ENCODE measurements at regions not wholly inside any gene's neighbourhood (a gene's known extent, or its start where the extent isn't known, plus 50 kb on each side); places are given as distances from the start of the nearest gene placed in this dataset.

- Histone ChIP-seq H3K36me3 (ENCODE audit: control insufficient read depth in 4 of 4, insufficient read depth in 4 of 4, low read length in 3 of 4) (no peaks in the 10 kb centered on the region), H3K27ac (ENCODE audit: insufficient read depth in 1 of 2, low read depth in 1 of 2, low read length in 2 of 2, poor library complexity in 1 of 2, severe bottlenecking in 2 of 2) (no peak overlapping the region), H3K4me1 (ENCODE audit: control extremely low read depth in 1 of 4, control insufficient read depth in 4 of 4, insufficient read depth in 4 of 4, low read length in 3 of 4) (peaks cover 0 to 3% (median 1%) of the 10 kb centered on the region in 4 experiments), H3K9me3 (ENCODE audit: control extremely low read depth in 1 of 5, control insufficient read depth in 4 of 5, insufficient read depth in 2 of 5, low read depth in 1 of 5, low read length in 4 of 5) (no peaks in the 10 kb centered on the region), H3K27me3 (replicated peaks in 2 of 5; ENCODE audit: control insufficient read depth in 4 of 5, insufficient read depth in 5 of 5, low read length in 4 of 5) (no peaks in the 10 kb centered on the region), H3K4me3 (ENCODE audit: control insufficient read depth in 1 of 7, extremely low read depth in 1 of 7, insufficient read depth in 4 of 7, low read depth in 2 of 7, low read length in 6 of 7) (no peak overlapping the region)
- WGBS (ENCODE audit: insufficient coverage), result no CpG with 5 or more reads among the region's 2 CpGs
- POLR2A ChIA-PET, result interaction anchor here (0.5 to 0.8 kb wide), 2 partner anchors 248 to 660 kb away, joined by 3 read pairs; no protein-coding TSS in a partner anchor
- DNase-seq, result peak; percentile 11 to 77 (median 65)
- CTCF ChIA-PET, result interaction anchor here (0.9 to 6.5 kb wide), 7 partner anchors 9 to 178 kb away, joined by 3 to 117 read pairs (median 3); no protein-coding TSS in a partner anchor
These were observed 101.7 kb upstream of the CCDC54 start for GRCh38 chr3:107275511-107275910.

- CTCF ChIA-PET, result interaction anchor here (1.0 to 5.7 kb wide), 4 partner anchors 9 to 137 kb away, joined by 3 to 38 read pairs (median 4); no protein-coding TSS in a partner anchor
These were observed 93.3 kb upstream of the CCDC54 start for GRCh38 chr3:107283948-107284347.

GRCh38 chr3:107284612-107285011, 92.6 kb upstream of the CCDC54 start:
- Histone ChIP-seq H3K4me1 (ENCODE audit: control extremely low read depth in 1 of 4, control insufficient read depth in 4 of 4, insufficient read depth in 4 of 4, low read length in 3 of 4) (no peaks in the 10 kb centered on the region), H3K36me3 (ENCODE audit: control insufficient read depth in 4 of 4, insufficient read depth in 4 of 4, low read length in 3 of 4) (no peaks in the 10 kb centered on the region), H3K27ac (ENCODE audit: insufficient read depth in 1 of 2, low read depth in 1 of 2, low read length in 2 of 2, poor library complexity in 1 of 2, severe bottlenecking in 2 of 2) (no peak overlapping the region), H3K4me3 (ENCODE audit: control insufficient read depth in 1 of 7, extremely low read depth in 1 of 7, insufficient read depth in 4 of 7, low read depth in 2 of 7, low read length in 6 of 7) (no peak overlapping the region), H3K9me3 (ENCODE audit: control extremely low read depth in 1 of 5, control insufficient read depth in 4 of 5, insufficient read depth in 2 of 5, low read depth in 1 of 5, low read length in 4 of 5) (no peaks in the 10 kb centered on the region), H3K27me3 (replicated peaks in 2 of 5; ENCODE audit: control insufficient read depth in 4 of 5, insufficient read depth in 5 of 5, low read length in 4 of 5) (no peaks in the 10 kb centered on the region)
- no CpG with 5 or more reads among the region's 1 CpG for WGBS (ENCODE audit: insufficient coverage)
- peak in 1 of 3 donors; percentile 14 for DNase-seq
- ChIA-PET POLR2A (no interaction called here), CTCF (interaction anchor here (1.0 to 5.7 kb wide), 6 partner anchors 9 to 266 kb away, joined by 3 to 38 read pairs (median 3); no protein-coding TSS in a partner anchor)

More at GRCh38 chr3:107283948-107284347, 93.3 kb upstream of the CCDC54 start:
- no peak overlapping the region for H3K4me3 ChIP-seq (ENCODE audit: control insufficient read depth in 1 of 7, extremely low read depth in 1 of 7, insufficient read depth in 4 of 7, low read depth in 2 of 7, low read length in 6 of 7)
- no peak overlapping the region for H3K27ac ChIP-seq (ENCODE audit: insufficient read depth in 1 of 2, low read depth in 1 of 2, low read length in 2 of 2, poor library complexity in 1 of 2, severe bottlenecking in 2 of 2)
- no peaks in the 10 kb centered on the region for H3K36me3 ChIP-seq (ENCODE audit: control insufficient read depth in 4 of 4, insufficient read depth in 4 of 4, low read length in 3 of 4)
- POLR2A ChIA-PET, result no interaction called here
- no peak for DNase-seq
- H3K4me1 ChIP-seq (ENCODE audit: control extremely low read depth in 1 of 4, control insufficient read depth in 4 of 4, insufficient read depth in 4 of 4, low read length in 3 of 4), result no peaks in the 10 kb centered on the region
- no peaks in the 10 kb centered on the region for H3K9me3 ChIP-seq (ENCODE audit: control extremely low read depth in 1 of 5, control insufficient read depth in 4 of 5, insufficient read depth in 2 of 5, low read depth in 1 of 5, low read length in 4 of 5)
- H3K27me3 ChIP-seq (replicated peaks in 2 of 5; ENCODE audit: control insufficient read depth in 4 of 5, insufficient read depth in 5 of 5, low read length in 4 of 5), result no peaks in the 10 kb centered on the region
- 100% methylated on average over 3 of the region's 3 CpGs for WGBS (ENCODE audit: insufficient coverage)

GRCh38 chr3:107285197-107285596, 92.0 kb upstream of the CCDC54 start:
- Histone ChIP-seq H3K4me1 (ENCODE audit: control extremely low read depth in 1 of 4, control insufficient read depth in 4 of 4, insufficient read depth in 4 of 4, low read length in 3 of 4) (no peaks in the 10 kb centered on the region), H3K4me3 (ENCODE audit: control insufficient read depth in 1 of 7, extremely low read depth in 1 of 7, insufficient read depth in 4 of 7, low read depth in 2 of 7, low read length in 6 of 7) (no peak overlapping the region), H3K36me3 (ENCODE audit: control insufficient read depth in 4 of 4, insufficient read depth in 4 of 4, low read length in 3 of 4) (no peaks in the 10 kb centered on the region), H3K27me3 (replicated peaks in 2 of 5; ENCODE audit: control insufficient read depth in 4 of 5, insufficient read depth in 5 of 5, low read length in 4 of 5) (no peaks in the 10 kb centered on the region), H3K9me3 (ENCODE audit: control extremely low read depth in 1 of 5, control insufficient read depth in 4 of 5, insufficient read depth in 2 of 5, low read depth in 1 of 5, low read length in 4 of 5) (no peaks in the 10 kb centered on the region), H3K27ac (ENCODE audit: insufficient read depth in 1 of 2, low read depth in 1 of 2, low read length in 2 of 2, poor library complexity in 1 of 2, severe bottlenecking in 2 of 2) (no peak overlapping the region)
- ChIA-PET POLR2A (no interaction called here), CTCF (interaction anchor here (1.0 to 5.7 kb wide), 6 partner anchors 11 to 265 kb away, joined by 3 to 38 read pairs (median 3); no protein-coding TSS in a partner anchor)
- no peak for DNase-seq
- WGBS (ENCODE audit: insufficient coverage), result 88% methylated on average over 1 of the region's 2 CpGs

GRCh38 chr3:107289354-107289753, 87.9 kb upstream of the CCDC54 start:
- no peak overlapping the region for H3K4me3 ChIP-seq (ENCODE audit: control insufficient read depth in 1 of 7, extremely low read depth in 1 of 7, insufficient read depth in 4 of 7, low read depth in 2 of 7, low read length in 6 of 7)
- H3K4me1 ChIP-seq (ENCODE audit: control extremely low read depth in 1 of 4, control insufficient read depth in 4 of 4, insufficient read depth in 4 of 4, low read length in 3 of 4), result no peaks in the 10 kb centered on the region
- no peaks in the 10 kb centered on the region for H3K27me3 ChIP-seq (replicated peaks in 2 of 5; ENCODE audit: control insufficient read depth in 4 of 5, insufficient read depth in 5 of 5, low read length in 4 of 5)
- H3K36me3 ChIP-seq (ENCODE audit: control insufficient read depth in 4 of 4, insufficient read depth in 4 of 4, low read length in 3 of 4), result no peaks in the 10 kb centered on the region
- DNase-seq, result no peak
- H3K9me3 ChIP-seq (ENCODE audit: control extremely low read depth in 1 of 5, control insufficient read depth in 4 of 5, insufficient read depth in 2 of 5, low read depth in 1 of 5, low read length in 4 of 5), result peaks cover 0 to 6% (median 0%) of the 10 kb centered on the region in 5 experiments
- no peak overlapping the region for H3K27ac ChIP-seq (ENCODE audit: insufficient read depth in 1 of 2, low read depth in 1 of 2, low read length in 2 of 2, poor library complexity in 1 of 2, severe bottlenecking in 2 of 2)
- CTCF ChIA-PET, result no interaction called here
- POLR2A ChIA-PET, result no interaction called here

GRCh38 chr3:107294117-107294516, 83.1 kb upstream of the CCDC54 start:
- no peak overlapping the region for H3K4me3 ChIP-seq (ENCODE audit: control insufficient read depth in 1 of 7, extremely low read depth in 1 of 7, insufficient read depth in 4 of 7, low read depth in 2 of 7, low read length in 6 of 7)
- POLR2A ChIA-PET, result no interaction called here
- peaks cover 0 to 10% (median 2%) of the 10 kb centered on the region in 5 experiments for H3K9me3 ChIP-seq (ENCODE audit: control extremely low read depth in 1 of 5, control insufficient read depth in 4 of 5, insufficient read depth in 2 of 5, low read depth in 1 of 5, low read length in 4 of 5)
- no peaks in the 10 kb centered on the region for H3K36me3 ChIP-seq (ENCODE audit: control insufficient read depth in 4 of 4, insufficient read depth in 4 of 4, low read length in 3 of 4)
- H3K27me3 ChIP-seq (replicated peaks in 2 of 5; ENCODE audit: control insufficient read depth in 4 of 5, insufficient read depth in 5 of 5, low read length in 4 of 5), result no peaks in the 10 kb centered on the region
- CTCF ChIA-PET, result no interaction called here
- DNase-seq, result no peak
- no peak overlapping the region for H3K27ac ChIP-seq (ENCODE audit: insufficient read depth in 1 of 2, low read depth in 1 of 2, low read length in 2 of 2, poor library complexity in 1 of 2, severe bottlenecking in 2 of 2)
- no CpG with 5 or more reads among the region's 1 CpG for WGBS (ENCODE audit: insufficient coverage)
- no peaks in the 10 kb centered on the region for H3K4me1 ChIP-seq (ENCODE audit: control extremely low read depth in 1 of 4, control insufficient read depth in 4 of 4, insufficient read depth in 4 of 4, low read length in 3 of 4)

- POLR2A ChIA-PET, result no interaction called here
- H3K4me3 ChIP-seq (ENCODE audit: control insufficient read depth in 1 of 7, extremely low read depth in 1 of 7, insufficient read depth in 4 of 7, low read depth in 2 of 7, low read length in 6 of 7), result no peak overlapping the region
- no peaks in the 10 kb centered on the region for H3K36me3 ChIP-seq (ENCODE audit: control insufficient read depth in 4 of 4, insufficient read depth in 4 of 4, low read length in 3 of 4)
- WGBS (ENCODE audit: insufficient coverage), result 100% methylated on average over 2 of the region's 3 CpGs
- no peaks in the 10 kb centered on the region for H3K4me1 ChIP-seq (ENCODE audit: control extremely low read depth in 1 of 4, control insufficient read depth in 4 of 4, insufficient read depth in 4 of 4, low read length in 3 of 4)
- H3K27me3 ChIP-seq (replicated peaks in 2 of 5; ENCODE audit: control insufficient read depth in 4 of 5, insufficient read depth in 5 of 5, low read length in 4 of 5), result no peaks in the 10 kb centered on the region
- H3K27ac ChIP-seq (ENCODE audit: insufficient read depth in 1 of 2, low read depth in 1 of 2, low read length in 2 of 2, poor library complexity in 1 of 2, severe bottlenecking in 2 of 2), result no peak overlapping the region
- DNase-seq, result no peak
- H3K9me3 ChIP-seq (ENCODE audit: control extremely low read depth in 1 of 5, control insufficient read depth in 4 of 5, insufficient read depth in 2 of 5, low read depth in 1 of 5, low read length in 4 of 5), result peaks cover 0 to 4% (median 0%) of the 10 kb centered on the region in 5 experiments
- CTCF ChIA-PET, result no interaction called here
These were observed 79.6 kb upstream of the CCDC54 start for GRCh38 chr3:107297597-107297996.

All from common myeloid progenitor, CD34-positive (primary cell).